BLaER1 (cell line): ENCODE measurements at regions not wholly inside any gene's neighbourhood (a gene's known extent, or its start where the extent isn't known, plus 50 kb on each side); places are given as distances from the start of the nearest gene placed in this dataset.
A peak's percentile ranks its signal among the peaks of the same experiment; 100 is the strongest.

ENCODE experiments used
- H3K27ac ChIP-seq: shearing (Covaris generic); formaldehyde crosslinking; 2 replicates; pipeline ENCODE4 v1.8.1; 2022
- H3K27me3 ChIP-seq: shearing (Covaris generic); formaldehyde crosslinking; 2 replicates; pipeline ENCODE4 v1.8.1; 2022
- H3K36me3 ChIP-seq: shearing (Covaris generic); formaldehyde crosslinking; 2 replicates; pipeline ENCODE4 v1.8.1; 2022
- H3K4me1 ChIP-seq: shearing (Covaris generic); formaldehyde crosslinking; 2 replicates; pipeline ENCODE4 v1.8.1; 2022
- H3K4me2 ChIP-seq: shearing (Covaris generic); formaldehyde crosslinking; 2 replicates; pipeline ENCODE4 v1.8.1; 2022
- H3K4me3 ChIP-seq: shearing (Covaris generic); formaldehyde crosslinking; 2 replicates; pipeline ENCODE4 v1.8.1; 2022
- H3K9ac ChIP-seq: shearing (Covaris generic); formaldehyde crosslinking; 2 replicates; pipeline ENCODE4 v1.8.1; 2022
- H3K9me3 ChIP-seq: shearing (Covaris generic); formaldehyde crosslinking; 2 replicates; pipeline ENCODE4 v1.8.1; 2022
- H4K20me1 ChIP-seq: shearing (Covaris generic); formaldehyde crosslinking; 2 replicates; pipeline ENCODE4 v1.8.1; 2022
- Cebpa-rat ChIP-seq: shearing (Covaris generic); IDR thresholded peaks from 2 replicates; pipeline ENCODE4 v1.8.1; 2022

DNA sequence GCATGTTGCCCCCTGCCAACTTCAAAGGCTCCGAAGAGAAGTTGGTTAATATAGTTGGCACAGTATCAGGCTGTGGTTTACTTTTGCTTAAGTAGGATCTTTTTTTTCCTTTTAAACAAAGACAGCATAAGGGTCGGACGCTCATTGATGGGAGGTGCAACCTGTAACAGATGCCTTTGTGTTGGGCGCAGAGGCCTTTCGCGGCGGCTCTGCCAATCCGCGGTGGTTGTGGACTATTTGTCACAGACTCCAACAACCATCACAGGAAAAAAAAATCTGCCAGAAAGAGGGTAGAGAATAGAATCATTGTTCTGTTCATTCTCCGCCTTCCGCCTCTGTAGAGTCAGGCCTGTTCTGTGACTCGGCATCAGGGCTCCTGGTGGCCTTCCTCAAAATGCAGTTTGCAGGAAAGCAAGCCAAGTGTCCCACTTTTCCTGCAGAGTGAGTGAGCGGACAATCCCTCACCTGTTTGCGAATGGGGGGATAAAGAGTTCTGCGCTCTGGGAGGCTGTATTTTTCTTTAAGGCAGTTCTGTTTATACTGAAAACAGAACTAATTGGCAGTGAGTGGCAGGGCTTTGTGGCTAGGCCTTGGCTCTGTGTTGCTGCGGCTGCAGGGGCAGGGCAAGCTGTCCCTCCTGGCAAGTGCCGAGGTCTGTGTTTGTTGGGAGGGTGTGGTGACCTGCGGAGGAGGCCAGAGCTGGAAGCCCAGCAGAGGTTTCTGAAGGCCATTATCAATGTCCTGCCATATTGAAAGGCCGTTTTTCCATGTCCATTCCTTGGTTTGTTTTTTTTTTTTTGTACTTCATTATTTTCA is 83.0 kb upstream of the PIWIL1 start:
- Histone ChIP-seq H3K4me3 (no peak overlapping the region), H4K20me1 (no peaks in the 10 kb centered on the region), H3K4me1 (no peaks in the 10 kb centered on the region), H3K36me3 (no peaks in the 10 kb centered on the region), H3K27me3 (no peaks in the 10 kb centered on the region), H3K9me3 (no peaks in the 10 kb centered on the region), H3K9ac (no peak overlapping the region), H3K27ac (no peak overlapping the region), H3K4me2 (no peak overlapping the region)
- no peak for TF ChIP-seq Cebpa-rat

GRCh38 chr12:130258863-130259262 is 78.8 kb upstream of the PIWIL1 start:
- Histone ChIP-seq H4K20me1 (no peaks in the 10 kb centered on the region), H3K9ac (no peak overlapping the region), H3K4me3 (no peak overlapping the region), H3K4me1 (no peaks in the 10 kb centered on the region), H3K27me3 (no peaks in the 10 kb centered on the region), H3K4me2 (no peak overlapping the region), H3K36me3 (no peaks in the 10 kb centered on the region), H3K9me3 (no peaks in the 10 kb centered on the region), H3K27ac (no peak overlapping the region)
- TF ChIP-seq Cebpa-rat, result no peak

- H3K4me2 ChIP-seq, result no peak overlapping the region
- H3K9ac ChIP-seq, result no peak overlapping the region
These were observed 74.7 kb upstream of the PIWIL1 start for GRCh38 chr12:130263025-130263424.

DNA sequence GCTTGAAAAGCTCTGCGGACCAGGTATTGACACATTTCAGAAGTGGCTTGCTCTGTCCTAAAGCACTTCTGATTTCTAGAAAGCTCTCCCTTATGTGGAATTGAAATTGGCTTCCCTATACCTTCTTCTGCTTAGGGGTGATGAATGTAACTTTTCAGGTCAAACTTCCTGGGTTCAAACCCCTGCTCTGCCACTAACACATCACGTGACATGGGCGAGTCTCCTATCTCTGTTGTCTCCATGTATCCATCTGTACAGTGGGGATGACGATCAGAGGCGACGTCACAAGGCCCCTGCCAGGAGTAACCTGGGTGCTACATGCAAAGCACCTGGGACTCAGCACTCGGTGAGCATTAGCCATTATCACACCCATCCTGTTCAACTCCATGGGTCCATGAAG is 73.7 kb upstream of the PIWIL1 start:
- Histone ChIP-seq H3K9me3 (no peaks in the 10 kb centered on the region), H3K4me1 (no peaks in the 10 kb centered on the region), H3K4me2 (no peak overlapping the region), H3K27ac (no peak overlapping the region), H3K36me3 (no peaks in the 10 kb centered on the region), H3K27me3 (no peaks in the 10 kb centered on the region), H3K9ac (no peak overlapping the region), H4K20me1 (no peaks in the 10 kb centered on the region), H3K4me3 (no peak overlapping the region)
- no peak for TF ChIP-seq Cebpa-rat

More at GRCh38 chr12:130263025-130263424, 74.7 kb upstream of the PIWIL1 start:
- H3K4me1 ChIP-seq, result no peaks in the 10 kb centered on the region
- H3K27ac ChIP-seq, result no peak overlapping the region
- no peaks in the 10 kb centered on the region for H4K20me1 ChIP-seq
- no peak for TF ChIP-seq Cebpa-rat
- no peaks in the 10 kb centered on the region for H3K27me3 ChIP-seq
- no peaks in the 10 kb centered on the region for H3K36me3 ChIP-seq
- no peaks in the 10 kb centered on the region for H3K9me3 ChIP-seq
- no peak overlapping the region for H3K4me3 ChIP-seq

GRCh38 chr12:130266751-130267150 is 70.9 kb upstream of the PIWIL1 start:
- no peak overlapping the region for H3K27ac ChIP-seq
- H3K36me3 ChIP-seq, result no peaks in the 10 kb centered on the region
- no peak overlapping the region for H3K9ac ChIP-seq
- no peaks in the 10 kb centered on the region for H4K20me1 ChIP-seq
- H3K27me3 ChIP-seq, result no peaks in the 10 kb centered on the region
- H3K4me3 ChIP-seq, result no peak overlapping the region
- TF ChIP-seq Cebpa-rat, result no peak
- no peak overlapping the region for H3K4me2 ChIP-seq
- H3K9me3 ChIP-seq, result no peaks in the 10 kb centered on the region
- no peaks in the 10 kb centered on the region for H3K4me1 ChIP-seq

- Histone ChIP-seq H3K27me3 (no peaks in the 10 kb centered on the region), H3K36me3 (no peaks in the 10 kb centered on the region), H3K4me3 (no peak overlapping the region), H3K4me2 (peak overlapping the region; percentile 61), H3K27ac (0 out of 2 replicates have a peak overlapping the region, but pooled peaks have one; percentile 2), H3K9me3 (peaks cover 30% of the 10 kb centered on the region), H3K4me1 (peaks cover 16% of the 10 kb centered on the region), H3K9ac (no peak overlapping the region), H4K20me1 (no peaks in the 10 kb centered on the region)
- TF ChIP-seq Cebpa-rat, result no peak
These were observed 57.5 kb upstream of the PIWIL1 start for GRCh38 chr12:130280231-130280630.

- Histone ChIP-seq H3K4me1 (peaks cover 16% of the 10 kb centered on the region), H3K4me2 (peak overlapping the region; percentile 61), H3K36me3 (no peaks in the 10 kb centered on the region), H4K20me1 (no peaks in the 10 kb centered on the region), H3K4me3 (no peak overlapping the region), H3K9me3 (peaks cover 30% of the 10 kb centered on the region), H3K27ac (no peak overlapping the region), H3K27me3 (no peaks in the 10 kb centered on the region), H3K9ac (no peak overlapping the region)
- no peak for TF ChIP-seq Cebpa-rat
These were observed 56.9 kb upstream of the PIWIL1 start for GRCh38 chr12:130280742-130281141.

- Histone ChIP-seq H3K27me3 (no peaks in the 10 kb centered on the region), H3K9me3 (peaks cover 30% of the 10 kb centered on the region), H3K27ac (no peak overlapping the region), H3K4me2 (peak overlapping the region; percentile 61; the same call in 1 of the 2 replicates), H3K4me3 (no peak overlapping the region), H4K20me1 (no peaks in the 10 kb centered on the region), H3K36me3 (no peaks in the 10 kb centered on the region), H3K4me1 (peaks cover 16% of the 10 kb centered on the region), H3K9ac (no peak overlapping the region)
- TF ChIP-seq Cebpa-rat, result no peak
These were observed 56.4 kb upstream of the PIWIL1 start for GRCh38 chr12:130281153-130281799.

GRCh38 chr12:130286041-130286440 is 51.6 kb upstream of the PIWIL1 start:
- no peaks in the 10 kb centered on the region for H4K20me1 ChIP-seq
- no peaks in the 10 kb centered on the region for H3K27me3 ChIP-seq
- no peak overlapping the region for H3K4me3 ChIP-seq
- peaks cover 35% of the 10 kb centered on the region for H3K9me3 ChIP-seq
- no peak for TF ChIP-seq Cebpa-rat
- no peak overlapping the region for H3K4me2 ChIP-seq
- no peak overlapping the region for H3K9ac ChIP-seq
- no peaks in the 10 kb centered on the region for H3K4me1 ChIP-seq
- no peak overlapping the region for H3K27ac ChIP-seq
- H3K36me3 ChIP-seq, result no peaks in the 10 kb centered on the region

DNA sequence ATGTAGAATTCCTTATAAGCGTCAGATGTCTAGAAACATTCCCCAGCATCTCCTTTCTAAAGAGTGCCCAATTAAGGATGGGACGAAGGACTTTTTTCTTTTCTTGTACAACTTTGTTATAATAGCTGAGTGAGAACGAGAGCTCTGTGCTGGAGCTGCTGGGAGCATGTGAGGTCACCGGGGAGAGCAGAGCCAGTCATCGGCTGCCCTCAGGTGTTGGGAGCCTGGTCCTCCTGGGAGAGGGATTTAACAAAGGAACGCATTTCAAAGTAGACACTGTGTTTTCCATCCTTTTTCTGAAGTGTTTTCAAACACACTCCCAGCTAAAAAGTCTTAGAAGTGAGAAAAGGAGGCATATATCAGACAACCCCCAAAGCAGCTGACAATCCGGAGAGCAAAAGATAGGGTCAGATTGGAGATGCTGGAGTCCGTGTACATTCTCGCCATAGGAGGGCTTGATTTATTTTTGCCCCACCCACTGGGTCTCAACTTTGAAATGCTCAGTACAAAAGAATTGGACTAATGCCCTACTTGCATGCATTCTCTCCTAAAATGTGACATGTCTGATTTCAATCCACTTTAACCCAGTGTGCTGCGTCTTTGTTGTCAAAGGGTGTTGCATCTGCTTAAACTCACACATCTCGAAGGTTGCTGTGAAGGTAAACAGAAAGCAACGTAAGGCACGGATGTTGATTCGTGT is 50.8 kb upstream of the PIWIL1 start:
- no peak overlapping the region for H3K4me2 ChIP-seq
- TF ChIP-seq Cebpa-rat, result no peak
- peaks cover 29% of the 10 kb centered on the region for H3K9me3 ChIP-seq
- no peaks in the 10 kb centered on the region for H3K27me3 ChIP-seq
- H3K27ac ChIP-seq, result no peak overlapping the region
- no peaks in the 10 kb centered on the region for H3K4me1 ChIP-seq
- H3K4me3 ChIP-seq, result no peak overlapping the region
- H4K20me1 ChIP-seq, result no peaks in the 10 kb centered on the region
- no peak overlapping the region for H3K9ac ChIP-seq
- no peaks in the 10 kb centered on the region for H3K36me3 ChIP-seq
